ENCODE measurements at regions not wholly inside any gene's neighbourhood (a gene's known extent, or its start where the extent isn't known, plus 50 kb on each side); places are given as distances from the start of the nearest gene placed in this dataset.

DNA sequence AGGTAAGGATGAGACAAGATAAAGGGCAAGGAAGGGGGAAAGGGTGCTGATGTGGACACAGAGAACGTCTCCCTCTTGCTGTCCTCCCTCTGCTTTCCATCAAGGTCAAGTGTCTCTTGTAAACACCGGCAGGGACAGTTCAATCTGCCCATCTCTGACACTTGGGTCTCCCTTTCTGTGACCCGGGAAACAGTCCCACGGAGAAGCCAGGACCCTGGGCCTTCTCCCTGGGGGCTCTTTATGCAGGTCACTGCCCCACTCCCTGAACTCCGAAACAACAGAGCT is 254.3 kb downstream of the LTN1 start:
- DNase-seq (ENCODE audit: low read depth, low spot score), result no peak
- peaks cover 5% of the 10 kb centered on the region for H3K9me3 Mint-ChIP-seq
- H3K27ac Mint-ChIP-seq (ENCODE audit: unreplicated experiment), result no peak overlapping the region
- TF ChIP-seq, protein P1, sequence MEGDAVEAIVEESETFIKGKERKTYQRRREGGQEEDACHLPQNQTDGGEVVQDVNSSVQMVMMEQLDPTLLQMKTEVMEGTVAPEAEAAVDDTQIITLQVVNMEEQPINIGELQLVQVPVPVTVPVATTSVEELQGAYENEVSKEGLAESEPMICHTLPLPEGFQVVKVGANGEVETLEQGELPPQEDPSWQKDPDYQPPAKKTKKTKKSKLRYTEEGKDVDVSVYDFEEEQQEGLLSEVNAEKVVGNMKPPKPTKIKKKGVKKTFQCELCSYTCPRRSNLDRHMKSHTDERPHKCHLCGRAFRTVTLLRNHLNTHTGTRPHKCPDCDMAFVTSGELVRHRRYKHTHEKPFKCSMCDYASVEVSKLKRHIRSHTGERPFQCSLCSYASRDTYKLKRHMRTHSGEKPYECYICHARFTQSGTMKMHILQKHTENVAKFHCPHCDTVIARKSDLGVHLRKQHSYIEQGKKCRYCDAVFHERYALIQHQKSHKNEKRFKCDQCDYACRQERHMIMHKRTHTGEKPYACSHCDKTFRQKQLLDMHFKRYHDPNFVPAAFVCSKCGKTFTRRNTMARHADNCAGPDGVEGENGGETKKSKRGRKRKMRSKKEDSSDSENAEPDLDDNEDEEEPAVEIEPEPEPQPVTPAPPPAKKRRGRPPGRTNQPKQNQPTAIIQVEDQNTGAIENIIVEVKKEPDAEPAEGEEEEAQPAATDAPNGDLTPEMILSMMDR (conservative IDR thresholded peaks at IDR 0.05), result no peak
- H3K4me3 Mint-ChIP-seq, result no peak overlapping the region
- peaks cover 16% of the 10 kb centered on the region for H3K4me1 Mint-ChIP-seq
- no peaks in the 10 kb centered on the region for H3K36me3 Mint-ChIP-seq (ENCODE audit: low read depth)
- no peaks in the 10 kb centered on the region for H3K27me3 Mint-ChIP-seq (ENCODE audit: low read depth)

DNA sequence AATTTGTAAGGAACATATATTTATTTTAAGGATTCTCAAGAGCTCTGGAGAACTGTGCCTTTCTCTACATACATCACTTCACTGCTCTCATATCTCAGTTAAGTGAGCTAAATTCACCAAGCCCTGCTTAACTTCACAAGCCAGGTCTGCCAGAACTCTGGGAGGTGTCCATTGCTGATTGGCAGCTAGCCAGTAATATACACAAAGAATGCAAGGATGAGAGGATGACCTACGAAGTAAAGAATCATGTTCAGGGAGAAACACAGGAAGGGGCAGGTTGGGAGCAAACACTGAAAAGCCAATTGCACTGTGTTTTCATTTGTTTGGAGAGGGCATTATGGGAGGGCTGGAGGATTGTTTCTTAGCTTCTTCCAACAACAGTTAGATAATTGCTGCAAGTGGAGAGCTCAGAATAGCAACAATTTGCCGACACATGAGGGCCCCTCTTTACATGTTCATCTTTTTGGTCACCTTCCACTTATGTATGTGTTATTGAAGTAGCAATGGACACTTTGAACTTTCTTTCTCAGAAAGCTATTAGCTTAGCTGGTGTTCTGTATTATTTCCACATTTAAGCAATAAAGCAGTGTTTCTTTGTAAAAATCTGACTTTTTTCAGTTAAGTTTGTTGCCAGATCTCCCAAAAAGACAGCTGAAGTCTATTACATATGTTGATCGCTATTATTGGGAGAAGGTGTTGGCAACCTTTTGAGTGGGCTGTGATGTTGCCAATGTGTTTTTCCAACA is 254.8 kb downstream of the LTN1 start:
- TF ChIP-seq, protein P1 (conservative IDR thresholded peaks at IDR 0.05), result no peak
- H3K9me3 Mint-ChIP-seq, result peaks cover 3% of the 10 kb centered on the region
- H3K4me3 Mint-ChIP-seq, result no peak overlapping the region
- no peaks in the 10 kb centered on the region for H3K36me3 Mint-ChIP-seq (ENCODE audit: low read depth)
- H3K27me3 Mint-ChIP-seq (ENCODE audit: low read depth), result no peaks in the 10 kb centered on the region
- no peak overlapping the region for H3K27ac Mint-ChIP-seq (ENCODE audit: unreplicated experiment)
- H3K4me1 Mint-ChIP-seq, result peaks cover 16% of the 10 kb centered on the region
- DNase-seq (ENCODE audit: low read depth, low spot score), result no peak

DNA sequence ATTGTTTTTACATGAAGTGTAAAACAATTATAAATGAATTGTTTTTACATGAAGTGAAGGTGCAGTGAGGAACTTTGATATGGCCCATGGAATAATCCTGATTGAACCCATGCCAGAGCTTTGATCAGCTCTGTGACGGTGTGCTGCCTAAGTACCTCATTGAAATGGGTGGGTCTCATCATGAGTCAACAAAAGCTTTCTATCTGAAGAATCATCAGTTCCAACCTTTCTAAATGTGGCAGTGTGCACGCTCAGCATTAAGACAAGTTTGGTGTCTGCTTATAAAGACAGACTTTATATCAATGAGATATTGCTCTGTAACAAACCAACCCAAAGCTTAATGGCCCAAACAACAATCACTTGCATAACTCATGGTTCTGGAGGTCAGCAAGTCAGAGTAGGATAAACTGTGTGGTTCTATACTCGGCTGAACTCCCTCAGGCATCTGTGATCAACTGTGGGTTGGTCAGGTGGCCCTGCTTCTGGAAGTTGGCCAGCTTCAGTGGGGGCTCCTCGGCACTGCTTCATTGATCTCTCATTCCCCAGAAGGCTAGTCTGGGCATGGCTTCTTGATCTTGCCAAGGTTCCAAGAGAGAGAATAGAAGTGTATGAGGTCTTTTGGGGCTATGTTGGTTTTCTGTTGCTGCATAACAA is 258.0 kb downstream of the LTN1 start:
- peaks cover 3% of the 10 kb centered on the region for H3K9me3 Mint-ChIP-seq
- H3K27me3 Mint-ChIP-seq (ENCODE audit: low read depth), result no peaks in the 10 kb centered on the region
- H3K27ac Mint-ChIP-seq (ENCODE audit: unreplicated experiment), result no peak overlapping the region
- H3K4me3 Mint-ChIP-seq, result no peak overlapping the region
- TF ChIP-seq, protein P1 (conservative IDR thresholded peaks at IDR 0.05), result no peak
- no peaks in the 10 kb centered on the region for H3K36me3 Mint-ChIP-seq (ENCODE audit: low read depth)
- peaks cover 12% of the 10 kb centered on the region for H3K4me1 Mint-ChIP-seq
- DNase-seq (ENCODE audit: low read depth, low spot score), result no peak

DNA sequence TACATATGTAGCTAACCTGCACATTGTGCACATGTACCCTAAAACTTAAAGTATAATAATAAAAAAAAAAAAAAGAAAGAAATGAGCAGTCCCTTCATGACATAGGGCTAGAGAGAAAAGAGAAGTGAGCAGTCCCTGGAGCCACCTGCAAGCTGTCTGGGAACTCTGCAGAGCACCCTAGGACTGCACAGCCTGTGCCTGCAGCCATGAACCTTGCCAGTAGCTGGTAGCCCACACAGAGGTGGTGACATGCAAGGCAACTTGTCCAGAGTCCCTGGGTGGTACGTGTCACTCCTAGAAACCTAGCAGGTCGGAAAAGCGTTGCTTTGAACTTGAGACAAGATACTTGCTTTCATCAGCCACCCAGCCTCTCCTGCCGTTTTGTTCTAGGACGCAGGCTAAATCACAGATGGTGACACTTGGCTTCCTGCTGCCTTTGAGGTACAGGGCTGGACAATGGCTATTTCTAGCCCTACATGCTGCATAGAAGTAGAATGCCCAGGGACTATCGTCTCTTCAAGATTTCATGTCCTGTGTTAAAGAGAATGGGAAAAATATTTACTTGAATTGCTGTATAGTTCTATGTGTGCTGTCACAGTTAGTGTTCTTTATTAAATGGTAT is 260.9 kb downstream of the LTN1 start:
- Mint-ChIP-seq H3K27me3 (ENCODE audit: low read depth) (no peaks in the 10 kb centered on the region), H3K36me3 (ENCODE audit: low read depth) (no peaks in the 10 kb centered on the region), H3K4me1 (no peaks in the 10 kb centered on the region), H3K27ac (ENCODE audit: unreplicated experiment) (no peak overlapping the region), H3K4me3 (no peak overlapping the region), H3K9me3 (peaks cover 3% of the 10 kb centered on the region)
- DNase-seq (ENCODE audit: low read depth, low spot score), result no peak
- TF ChIP-seq, protein P1 (conservative IDR thresholded peaks at IDR 0.05), result no peak

DNA sequence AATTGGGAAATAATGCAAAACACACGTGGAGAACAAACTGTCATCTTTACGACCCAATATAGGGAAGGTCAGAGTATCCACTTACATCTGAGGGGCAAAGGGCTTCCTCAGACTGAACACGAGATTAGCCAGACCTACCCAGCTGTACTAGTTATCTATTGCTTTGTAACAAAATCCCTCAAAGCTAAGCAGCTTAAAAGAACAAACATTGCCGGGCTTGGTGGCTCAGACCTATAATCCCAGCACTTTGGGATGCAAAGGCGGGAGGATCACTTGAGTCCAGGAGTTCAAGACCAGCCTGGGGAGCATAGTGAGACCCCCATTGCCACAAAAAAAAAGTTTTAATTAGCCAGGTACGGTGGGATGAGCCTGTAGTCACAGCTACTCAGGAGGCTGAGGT is 262.8 kb downstream of the LTN1 start:
- H3K9me3 Mint-ChIP-seq, result no peaks in the 10 kb centered on the region
- no peak overlapping the region for H3K4me3 Mint-ChIP-seq
- H3K27me3 Mint-ChIP-seq (ENCODE audit: low read depth), result no peaks in the 10 kb centered on the region
- TF ChIP-seq, protein P1 (conservative IDR thresholded peaks at IDR 0.05), result no peak
- H3K4me1 Mint-ChIP-seq, result no peaks in the 10 kb centered on the region
- no peak overlapping the region for H3K27ac Mint-ChIP-seq (ENCODE audit: unreplicated experiment)
- DNase-seq (ENCODE audit: low read depth, low spot score), result no peak
- H3K36me3 Mint-ChIP-seq (ENCODE audit: low read depth), result no peaks in the 10 kb centered on the region

All from neural crest cell (in vitro differentiated cells).